Hippocampal formation (tissue), 2 donors: ENCODE measurements at regions not wholly inside any gene's neighbourhood (a gene's known extent, or its start where the extent isn't known, plus 50 kb on each side); places are given as distances from the start of the nearest gene placed in this dataset.
"Not testable (repeated sequence)": the region's sequence is repeated elsewhere in the genome, so short reads cannot be mapped to it uniquely, and the experiment has no call there.

Source experiments
- DNase-seq, 2 donors: peaks; one replicate each; lab custom pipeline; 2025; lab: John Stamatoyannopoulos, UW

DNA sequence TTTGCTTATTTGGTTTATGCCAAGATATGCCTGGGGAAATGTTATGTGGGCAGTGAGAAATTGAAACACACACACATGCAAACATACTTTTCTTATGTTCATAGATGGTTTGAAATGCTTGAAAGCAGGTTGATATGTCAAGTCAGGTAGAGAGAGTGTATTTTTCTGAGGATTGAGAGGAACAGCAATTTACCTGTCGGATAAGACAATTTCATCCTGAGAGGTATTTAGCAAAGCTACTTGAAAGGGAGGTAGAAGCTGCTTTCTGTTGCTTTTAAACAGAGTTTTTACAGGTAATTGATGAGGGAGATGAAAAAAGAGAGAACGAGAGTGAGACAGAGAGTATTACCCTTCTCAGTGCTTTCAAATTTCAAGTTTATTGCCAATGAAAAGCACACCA lies 854.3 kb downstream of the CDH8 start:
- DNase-seq = no peak

DNA sequence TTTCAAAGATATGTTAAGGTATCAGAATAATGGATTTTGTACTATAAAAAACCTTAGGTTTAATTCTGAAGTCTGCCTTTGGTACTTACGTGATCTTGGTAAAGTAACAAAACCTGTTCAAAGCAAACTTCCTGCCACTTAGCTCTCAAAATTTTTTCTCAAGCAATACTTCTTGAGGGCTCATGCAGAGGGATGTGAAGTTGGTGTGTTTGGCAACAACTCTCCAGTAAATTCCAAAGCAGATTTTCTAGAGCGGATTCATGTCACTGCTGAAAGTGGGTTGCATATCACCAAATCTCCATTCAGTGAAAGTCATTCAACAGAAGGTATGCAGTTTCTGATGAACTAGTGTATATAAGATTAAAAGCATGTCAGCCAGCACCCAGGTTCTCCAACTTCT lies 856.7 kb downstream of the CDH8 start:
- DNase-seq = no peak

DNA sequence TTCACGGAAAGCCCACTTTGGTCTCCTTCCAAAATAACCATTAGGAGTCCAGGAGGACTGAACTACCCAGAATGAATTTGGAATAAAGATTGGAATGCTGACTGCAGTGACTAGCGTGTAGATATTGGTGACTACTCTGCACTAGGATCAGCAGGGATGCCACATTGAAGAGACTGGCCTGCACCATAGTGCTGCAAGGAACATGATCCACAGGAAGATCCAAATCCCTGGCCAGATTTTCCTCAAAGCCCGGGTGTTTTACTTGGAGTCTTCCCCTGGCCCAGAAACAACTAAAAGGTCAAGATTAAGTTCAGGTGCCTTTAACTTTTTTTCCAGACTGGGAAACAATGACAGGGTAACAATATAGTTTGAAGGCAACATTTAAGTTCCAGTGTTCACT lies 870.4 kb downstream of the CDH8 start:
- DNase-seq = no peak

DNA sequence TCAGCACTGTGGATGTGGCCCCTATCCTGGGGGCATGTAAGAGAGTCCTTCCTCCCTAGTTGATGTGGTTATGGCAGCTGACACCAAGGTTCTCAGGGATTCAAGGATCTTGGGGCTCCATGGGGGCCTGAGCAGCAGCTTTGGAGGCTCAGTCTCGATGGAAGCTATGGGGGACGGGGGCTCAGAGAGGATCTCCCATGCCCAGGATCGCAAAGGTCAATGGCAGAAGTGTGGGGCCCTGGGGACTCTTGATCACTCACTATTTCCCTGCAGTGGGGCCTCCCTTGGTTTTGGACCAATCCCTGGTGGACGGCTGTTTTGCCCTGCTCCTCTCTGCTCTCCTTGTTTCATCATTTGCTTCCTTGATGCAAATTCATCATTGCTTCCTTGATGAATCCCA lies 885.9 kb downstream of the CDH8 start:
- DNase-seq = no peak

DNA sequence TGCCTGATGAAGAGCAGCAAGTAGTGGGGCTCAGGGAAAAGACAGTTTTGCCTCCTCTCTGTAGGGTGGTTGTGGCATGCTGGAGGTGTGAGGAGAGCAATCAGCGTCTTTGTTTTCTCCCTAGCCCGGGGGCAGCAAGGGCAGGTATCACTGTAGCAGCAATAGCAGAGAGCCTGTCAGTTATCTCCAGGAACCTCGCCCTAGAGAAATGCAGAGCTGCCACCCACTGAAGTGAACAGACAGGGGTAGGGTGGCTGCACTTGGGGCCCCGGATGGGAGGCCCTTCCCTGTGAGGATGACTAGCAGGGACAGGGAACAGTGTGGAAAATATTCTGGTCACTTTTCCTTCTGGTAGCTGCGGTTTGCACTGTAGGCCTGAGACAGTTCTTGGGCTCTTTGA lies 886.5 kb downstream of the CDH8 start:
- no peak for DNase-seq

DNA sequence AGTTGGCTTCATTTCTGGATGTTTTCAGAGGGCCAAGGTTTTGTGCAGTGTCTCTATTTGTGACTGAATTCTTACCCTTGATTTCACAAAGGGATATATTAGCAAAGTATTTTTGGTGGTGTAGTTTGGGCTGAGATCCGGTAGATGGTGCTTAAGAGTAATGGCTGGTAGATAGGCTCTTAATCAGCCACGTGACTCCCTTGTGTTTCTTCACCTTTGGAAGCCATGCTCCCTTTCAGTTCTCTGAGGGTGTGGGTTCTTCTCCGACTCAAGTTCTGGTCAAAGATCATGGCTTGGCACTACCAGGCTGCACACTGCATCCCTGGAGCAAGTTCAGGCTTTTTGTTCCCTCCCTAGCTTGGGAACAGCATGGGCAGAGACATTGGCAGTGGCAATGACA lies 887.3 kb downstream of the CDH8 start:
- no peak for DNase-seq

DNA sequence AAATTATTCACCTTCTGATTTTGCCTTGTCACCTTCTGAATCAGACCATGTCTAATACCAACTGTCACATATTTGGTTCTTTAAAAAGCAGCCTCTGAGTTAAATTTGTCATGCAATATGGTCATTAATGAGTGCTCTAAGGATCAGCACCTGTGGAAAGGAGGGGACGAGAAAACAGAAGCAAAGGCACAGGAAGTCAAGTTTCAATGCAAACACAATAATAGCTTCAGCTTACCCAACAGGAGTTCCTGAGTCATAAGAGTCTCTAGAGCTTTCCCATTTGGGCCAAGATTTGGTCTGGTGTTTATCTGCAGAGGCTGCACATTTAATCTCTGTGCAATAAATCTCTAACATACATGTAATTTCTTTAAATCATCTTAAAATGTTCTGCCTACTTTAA lies 889.8 kb downstream of the CDH8 start:
- DNase-seq = no peak

DNA sequence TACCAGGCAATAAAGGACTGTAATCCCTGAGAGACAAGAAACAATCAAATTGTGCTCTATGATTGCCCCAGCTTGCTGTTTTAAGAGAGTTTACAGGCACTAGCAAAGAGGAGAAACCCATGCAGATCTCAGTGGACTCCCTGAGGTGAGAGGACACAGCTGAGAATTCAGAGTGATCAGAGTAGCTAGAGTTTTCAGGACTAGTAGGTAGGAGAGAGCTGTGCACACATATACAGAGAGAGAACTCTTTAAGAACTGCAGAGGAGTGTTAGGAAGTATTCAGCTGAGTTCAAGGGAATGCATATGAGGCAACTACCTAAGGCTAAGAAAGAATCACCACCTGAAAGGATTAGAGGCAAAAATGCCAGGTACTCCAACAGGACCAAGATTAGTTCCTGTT lies 904.8 kb downstream of the CDH8 start:
- DNase-seq = no peak

DNA sequence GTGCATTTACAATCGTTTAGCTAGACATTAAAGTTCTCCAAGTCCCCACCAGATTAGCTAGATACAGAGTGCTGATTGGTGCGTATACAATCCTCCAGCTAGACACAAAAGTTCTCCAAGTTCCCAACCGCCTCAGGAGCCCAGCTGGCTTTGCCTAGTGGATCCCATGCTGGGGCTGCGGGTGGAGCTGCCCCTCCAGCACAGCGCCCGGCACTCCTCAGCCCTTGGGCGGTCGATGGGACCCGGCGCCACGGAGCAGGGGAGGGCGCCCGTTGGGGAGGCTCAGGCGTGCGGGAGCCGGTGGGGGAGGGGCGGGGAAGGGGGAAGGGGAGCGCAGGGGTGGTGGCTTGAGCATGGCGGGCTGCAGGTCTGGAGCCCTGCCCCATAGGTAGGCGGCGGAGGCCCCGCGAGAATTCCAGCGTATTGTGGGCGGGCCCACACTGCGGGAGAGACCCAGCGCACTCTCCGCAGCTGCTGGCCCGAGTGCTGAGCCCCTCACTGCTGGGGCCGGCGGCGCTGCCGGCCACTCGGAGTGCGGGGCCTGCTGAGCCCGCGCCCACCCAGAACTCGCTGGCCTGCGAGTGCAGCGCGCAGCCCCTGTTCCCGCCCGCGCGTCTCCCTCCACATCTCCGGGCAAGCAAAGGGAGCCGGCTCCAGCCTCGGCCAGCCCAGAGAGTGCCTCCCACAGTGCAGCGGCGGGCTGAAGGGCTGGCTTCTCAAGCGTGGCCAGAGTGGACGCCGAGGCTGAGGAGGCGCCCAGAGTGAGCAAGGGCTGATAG lies 907.5 kb downstream of the CDH8 start:
- DNase-seq = no peak

DNA sequence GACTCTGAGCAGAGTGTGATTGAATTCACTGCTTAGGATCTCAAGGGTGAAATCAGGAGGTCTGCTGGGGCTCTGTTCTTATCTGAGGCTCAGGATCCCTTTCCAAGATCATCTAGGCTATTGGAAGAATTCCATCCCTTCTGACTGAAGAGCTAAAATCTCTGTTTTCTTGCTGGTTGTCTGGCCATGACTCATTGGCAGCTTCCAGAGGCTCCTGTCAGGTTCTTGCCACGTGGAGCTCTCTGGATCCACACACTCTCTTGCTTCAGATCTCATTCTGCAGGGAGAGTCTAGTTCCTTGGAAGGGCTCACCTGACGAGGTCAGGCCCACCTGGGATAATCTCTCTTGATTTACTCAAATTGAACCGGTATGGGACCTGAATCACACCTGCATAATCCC lies 930.7 kb downstream of the CDH8 start:
- no peak for DNase-seq

DNA sequence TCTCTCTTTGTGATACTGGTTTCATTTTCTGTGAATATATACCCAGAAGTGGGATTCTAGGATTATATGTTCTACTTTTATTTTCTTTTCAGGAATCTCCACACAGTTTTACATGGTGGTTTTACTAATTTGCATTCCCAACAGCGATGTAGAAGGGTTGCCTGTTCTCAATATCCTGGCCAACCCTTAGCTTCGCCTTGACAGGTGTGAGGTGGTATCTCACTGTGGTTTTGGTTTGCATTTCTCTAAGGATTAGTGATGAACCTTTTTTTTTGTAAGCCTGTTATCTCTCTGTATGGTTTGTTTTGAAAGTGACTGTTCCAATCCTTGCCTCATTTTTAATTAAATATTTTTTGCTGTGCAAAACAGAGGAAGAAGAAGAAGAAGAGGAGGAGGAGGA lies 937.7 kb downstream of the CDH8 start:
- no peak for DNase-seq

DNA sequence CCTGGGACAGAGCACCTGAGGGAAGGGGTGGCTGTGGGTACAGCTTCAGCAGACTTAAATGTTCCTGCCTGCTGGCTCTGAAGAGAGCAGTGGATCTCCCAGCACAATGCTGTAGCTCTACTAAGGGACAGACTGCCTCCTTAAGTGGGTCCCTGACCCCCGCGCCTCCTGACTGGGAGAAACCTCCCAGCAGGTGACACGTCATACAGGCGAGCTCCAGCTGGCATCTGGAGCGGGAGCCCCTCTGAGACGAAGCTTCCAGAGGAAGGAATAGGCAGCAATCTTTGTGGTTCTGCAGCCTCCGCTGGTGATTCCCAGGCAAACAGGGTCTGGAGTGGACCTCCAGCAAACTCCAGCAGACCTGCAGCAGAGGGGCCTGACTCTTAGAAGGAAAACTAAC lies 944.9 kb downstream of the CDH8 start:
- not testable (repeated sequence) for DNase-seq

DNA sequence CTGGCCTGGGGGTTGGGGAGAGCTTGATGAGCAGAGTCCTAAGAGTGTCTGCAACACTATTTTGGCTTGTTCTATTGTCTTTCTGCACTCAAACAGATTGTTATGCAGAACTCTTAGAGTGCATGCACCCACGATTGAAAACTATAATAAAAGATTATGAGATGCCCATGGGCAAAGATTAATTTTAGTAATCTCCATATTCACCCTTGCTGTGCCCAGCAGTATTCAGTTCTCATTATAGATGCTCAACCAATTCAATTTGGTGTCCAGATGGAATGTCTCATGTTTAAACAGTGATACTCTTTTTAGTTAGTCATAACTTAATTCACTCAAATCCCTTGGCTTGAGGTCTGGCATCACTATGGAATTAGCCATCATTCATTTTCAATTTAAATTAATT lies 952.5 kb downstream of the CDH8 start:
- DNase-seq = no peak

DNA sequence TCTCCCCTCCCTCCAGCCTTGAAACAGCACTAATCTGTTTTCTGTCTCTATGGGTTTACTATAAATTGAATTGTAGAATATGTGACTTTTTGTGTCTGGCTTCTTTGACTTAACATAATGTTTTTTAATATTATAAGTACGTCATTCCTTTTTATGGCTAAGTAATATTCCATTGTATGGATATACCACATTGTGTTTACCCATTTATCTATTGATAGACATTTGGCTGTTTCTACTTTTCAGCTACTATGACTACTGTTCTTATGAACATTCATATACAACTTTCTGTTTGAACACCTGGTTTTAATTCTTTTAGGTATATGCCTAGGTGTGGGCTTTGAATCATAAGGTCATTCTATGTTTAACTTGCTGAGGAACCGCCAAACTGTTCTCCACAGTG lies 961.9 kb downstream of the CDH8 start:
- no peak for DNase-seq

DNA sequence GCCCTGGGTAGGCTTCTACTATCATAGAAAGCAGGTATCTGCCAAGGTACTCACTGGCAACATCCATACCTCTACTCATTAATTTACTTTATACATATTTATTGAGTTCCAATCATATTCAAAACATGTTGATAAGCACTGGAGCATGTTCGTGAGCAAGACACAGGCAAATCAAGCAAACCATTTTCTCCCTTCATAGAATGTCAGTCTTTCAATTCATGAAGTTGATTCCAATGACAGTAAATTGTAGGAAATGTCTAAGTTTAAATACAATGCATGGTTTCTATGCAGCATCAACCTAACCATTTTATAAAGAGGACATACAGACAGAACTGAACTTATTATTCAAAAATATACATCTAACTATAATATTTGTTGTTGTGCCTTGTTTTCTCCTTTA lies 978.6 kb downstream of the CDH8 start:
- no peak for DNase-seq

DNA sequence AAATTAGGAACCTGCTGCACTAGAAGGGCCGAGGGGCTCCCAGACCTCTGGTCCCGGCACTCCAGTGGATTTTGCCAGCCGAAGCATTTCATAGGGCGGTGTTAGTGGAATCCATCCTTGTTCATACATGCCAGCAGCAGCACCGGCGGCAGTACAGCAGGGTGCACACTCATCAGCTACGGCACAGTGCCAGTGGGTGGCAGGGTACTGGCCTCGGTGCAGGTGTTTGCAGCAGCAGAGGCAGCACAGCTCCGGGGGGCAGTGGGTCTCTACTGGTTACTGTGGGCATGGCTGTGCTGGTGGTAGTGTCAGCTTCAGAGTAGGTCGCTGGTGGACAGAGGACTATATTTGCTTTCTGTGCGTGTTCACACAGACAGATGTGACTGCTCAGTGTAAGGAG lies 985.7 kb downstream of the CDH8 start:
- DNase-seq = no peak

DNA sequence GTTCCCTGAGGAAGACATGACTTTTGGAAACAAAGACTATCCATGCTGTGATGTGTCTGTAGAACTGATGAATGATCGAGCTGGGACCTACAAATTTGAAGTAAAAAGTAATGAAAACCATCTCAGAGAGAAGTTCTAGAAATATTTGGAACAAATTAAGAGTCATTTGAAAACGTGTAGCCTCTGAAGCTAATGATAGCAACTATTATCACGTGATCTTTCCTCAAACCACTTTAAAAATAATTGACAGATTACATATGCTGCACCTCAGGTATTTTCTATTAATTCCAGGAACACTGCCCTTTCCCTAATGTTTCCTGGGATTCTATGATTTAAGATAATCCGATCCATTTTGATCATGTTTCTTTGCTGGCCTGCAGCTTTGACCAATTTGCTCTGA lies 990.3 kb downstream of the CDH8 start:
- DNase-seq = no peak

DNA sequence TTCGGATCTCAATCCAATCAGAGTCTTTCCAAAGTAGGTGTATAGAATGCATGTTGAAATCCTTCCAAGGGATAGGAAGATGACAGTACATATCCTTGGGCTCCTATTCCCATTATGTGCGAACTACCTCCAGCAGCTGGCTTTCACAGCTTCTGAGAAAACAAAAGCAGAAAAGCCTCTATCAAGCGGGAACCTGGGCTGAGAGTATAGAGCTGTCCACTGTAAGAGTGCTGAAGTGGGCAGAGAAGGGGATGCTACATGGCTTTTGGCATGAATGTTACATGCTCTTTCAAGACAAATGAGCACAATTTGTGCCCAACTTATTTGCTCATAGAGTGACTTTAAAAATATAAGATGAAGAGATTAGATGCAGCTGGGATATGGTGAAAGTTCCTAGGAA lies 993.5 kb downstream of the CDH8 start:
- DNase-seq = no peak

DNA sequence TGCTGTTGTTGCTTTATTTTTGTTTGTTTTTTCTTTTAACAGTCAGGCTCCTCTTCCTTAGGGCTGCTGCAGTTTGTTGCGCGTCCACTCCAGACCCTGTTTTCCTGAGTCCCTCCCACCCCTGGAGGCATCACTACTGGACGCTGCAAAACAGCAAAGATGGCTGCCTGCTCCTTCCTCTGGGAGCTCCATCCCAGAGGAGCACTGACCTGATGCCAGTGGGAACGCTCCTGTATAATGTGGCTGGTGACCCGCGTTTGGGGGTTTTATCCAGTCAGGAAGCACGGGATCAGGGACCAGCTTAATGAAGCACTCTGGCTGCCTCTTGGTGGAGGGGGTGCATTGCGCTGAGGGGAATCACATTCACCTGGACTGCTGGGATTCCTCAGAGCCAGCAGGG lies 1005.6 kb downstream of the CDH8 start:
- DNase-seq = no peak

DNA sequence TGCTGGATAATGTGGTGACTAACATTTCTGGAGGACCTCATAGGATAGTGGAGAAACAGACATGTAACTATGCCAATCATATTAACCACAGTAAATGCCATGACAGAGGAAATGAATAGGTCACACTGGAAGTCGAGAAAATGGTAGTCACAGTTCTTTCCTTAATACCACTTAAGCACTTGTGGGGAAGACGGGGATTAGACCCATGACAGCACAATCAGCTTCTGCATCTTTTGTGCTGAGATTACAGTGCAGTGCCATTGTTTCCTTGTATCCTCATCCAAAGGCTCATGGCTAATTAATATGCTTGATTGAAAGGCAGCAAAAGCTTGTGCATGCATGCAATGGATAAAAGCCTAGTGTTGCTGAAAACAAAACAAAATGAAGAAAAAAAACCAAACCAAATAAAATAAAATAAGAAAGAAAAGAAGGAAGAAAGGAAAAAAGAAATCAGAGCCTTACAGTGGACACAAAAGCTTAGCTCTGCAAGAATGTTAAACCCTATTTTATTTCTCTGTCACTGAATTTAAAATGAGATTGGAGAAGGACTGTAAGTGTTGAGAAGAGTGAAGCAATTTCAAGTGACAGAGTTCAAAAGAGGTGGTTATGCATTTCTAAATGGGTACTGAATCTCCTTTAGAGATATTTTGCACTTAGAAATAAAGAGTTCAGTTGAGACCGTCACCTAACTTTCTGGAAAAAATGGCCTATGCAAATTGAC lies 1011.9 kb downstream of the CDH8 start:
- no peak for DNase-seq

DNA sequence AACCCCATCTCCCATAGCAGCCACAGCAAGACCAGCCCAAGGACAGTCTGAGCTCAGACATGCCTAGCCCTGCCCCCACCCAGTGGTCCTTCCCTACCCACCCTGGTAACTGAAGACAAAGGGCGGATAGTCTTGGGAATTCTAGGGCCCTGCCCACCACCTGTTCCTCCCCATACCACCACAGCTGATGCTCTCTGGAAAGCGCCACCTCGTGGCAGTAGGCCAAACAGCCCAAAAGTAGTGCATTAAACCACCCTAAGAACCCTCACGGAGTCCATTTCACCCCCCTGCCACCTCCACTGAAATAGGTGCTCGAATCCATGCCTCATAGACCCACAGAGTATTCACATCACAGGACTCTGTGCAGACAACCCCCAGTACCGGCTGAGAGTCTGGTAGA lies 1021.4 kb downstream of the CDH8 start:
- no peak for DNase-seq

DNA sequence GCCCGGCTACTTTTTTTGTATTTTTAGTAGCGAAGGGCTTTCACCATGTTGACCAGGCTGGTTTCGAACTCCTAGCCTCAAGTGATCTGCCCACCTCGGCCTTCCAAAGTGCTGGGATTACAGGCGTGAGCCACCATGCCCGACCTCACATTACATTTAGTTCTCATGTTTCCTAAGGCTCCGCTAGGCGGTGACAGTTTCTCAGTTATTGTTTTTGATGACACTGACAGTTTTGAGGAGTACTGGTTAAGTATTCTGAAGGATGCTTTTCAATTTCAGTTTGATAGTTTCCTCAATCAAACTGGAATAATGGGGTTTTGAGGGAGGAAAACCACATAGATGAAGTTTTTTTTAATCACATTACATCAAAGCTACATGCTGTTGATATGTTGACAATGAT lies 1028.5 kb downstream of the CDH8 start:
- DNase-seq = no peak

DNA sequence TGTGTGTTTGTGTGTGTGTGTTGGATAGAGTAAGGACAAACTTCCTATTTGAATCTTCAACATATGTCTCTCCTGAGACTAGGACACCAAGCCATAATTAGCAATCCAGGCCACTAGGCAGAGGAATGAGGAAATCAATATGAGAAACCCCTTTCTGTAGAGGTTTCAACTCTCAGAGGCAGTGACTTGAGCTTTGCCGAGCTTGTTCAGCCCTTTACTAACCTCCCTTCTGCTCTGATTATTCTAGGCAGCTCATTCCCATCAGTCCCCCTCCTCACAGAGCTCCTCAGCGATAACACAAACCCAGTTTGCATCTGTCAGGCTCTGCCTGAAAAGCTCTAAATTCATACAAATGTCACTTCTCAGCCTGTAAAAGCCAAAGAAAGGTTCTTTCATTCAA lies 1030.3 kb downstream of the CDH8 start:
- no peak for DNase-seq
